Neural cell (in vitro differentiated cells): ENCODE measurements at regions not wholly inside any gene's neighbourhood (a gene's known extent, or its start where the extent isn't known, plus 50 kb on each side); places are given as distances from the start of the nearest gene placed in this dataset.

Experiments
- EP300 ChIP-seq: fragments of 450-650 bp; conservative IDR thresholded peaks from 2 replicates; pipeline ENCODE4 v1.6.1; 2014; ENCODE audit warnings: antibody characterized with exemption, mild to moderate bottlenecking, moderate library complexity; ENCODE audit not compliant: poor library complexity, severe bottlenecking
- EZH2 ChIP-seq: fragments of 200-600, 300-800 bp; shearing (Covaris generic), sonication (generic); IDR thresholded peaks from 2 replicates; pipeline ENCODE4 v1.6.1; 2014; ENCODE audit warnings: antibody characterized with exemption, low read length, borderline replicate concordance, mild to moderate bottlenecking; ENCODE audit not compliant: insufficient read depth, poor library complexity, severe bottlenecking
- MXI1 ChIP-seq: fragments of 450-650 bp; conservative IDR thresholded peaks from 2 replicates; pipeline ENCODE4 v1.6.1; 2014; ENCODE audit warnings: antibody characterized with exemption, mild to moderate bottlenecking; ENCODE audit not compliant: poor library complexity, severe bottlenecking
- POLR2AphosphoS5 ChIP-seq: IDR thresholded peaks from 2 replicates; pipeline ENCODE4 v1.6.1; 2012
- RAD21 ChIP-seq: fragments of 450-650 bp; conservative IDR thresholded peaks from 2 replicates; pipeline ENCODE4 v1.6.1; 2014; ENCODE audit warnings: antibody characterized with exemption, mild to moderate bottlenecking, moderate library complexity
- SMC3 ChIP-seq: fragments of 450-650 bp; conservative IDR thresholded peaks from 2 replicates; pipeline ENCODE4 v1.6.1; 2014; ENCODE audit warnings: antibody characterized with exemption, mild to moderate bottlenecking, moderate library complexity; ENCODE audit not compliant: poor library complexity
- TAF1 ChIP-seq: IDR thresholded peaks from 2 replicates; pipeline ENCODE4 v1.6.1; 2012; ENCODE audit warnings: low read depth
- TF ChIP-seq, protein P1 (sequence below): fragments of 450-650 bp; IDR thresholded peaks from 2 replicates; pipeline ENCODE4 v1.5.1; 2014; ENCODE audit warnings: antibody characterized with exemption, mild to moderate bottlenecking, moderate library complexity; ENCODE audit not compliant: poor library complexity, severe bottlenecking
- TF ChIP-seq, protein P2 (sequence below): IDR thresholded peaks from 2 replicates; pipeline ENCODE4 v1.6.1; 2012; ENCODE audit warnings: borderline replicate concordance

DNA sequence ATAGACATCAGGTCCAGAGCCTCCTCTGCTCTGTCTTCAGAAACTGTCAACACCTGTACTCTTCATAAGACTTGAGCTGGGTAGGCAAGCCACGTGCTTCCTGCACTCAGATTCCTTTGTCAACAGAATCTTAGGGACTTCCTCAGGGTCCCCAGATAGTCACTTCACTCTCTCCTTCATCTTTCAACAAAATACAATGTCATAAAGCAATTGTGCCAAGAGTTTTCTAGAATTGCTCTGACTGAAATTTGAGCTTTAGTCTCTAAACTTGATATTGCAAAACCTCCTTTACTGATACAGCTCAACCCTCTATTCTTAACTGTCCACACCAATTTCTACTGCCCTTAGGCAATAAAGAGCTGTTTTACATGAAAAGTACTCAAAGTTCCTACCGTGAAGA, 179.9 kb downstream of the IRS2 start:
- TF ChIP-seq RAD21 (no peak), EZH2 (no peak), POLR2AphosphoS5 (no peak), SMC3 (no peak), EP300 (no peak), MXI1 (no peak), TAF1 (no peak)
- TF ChIP-seq, protein P1, sequence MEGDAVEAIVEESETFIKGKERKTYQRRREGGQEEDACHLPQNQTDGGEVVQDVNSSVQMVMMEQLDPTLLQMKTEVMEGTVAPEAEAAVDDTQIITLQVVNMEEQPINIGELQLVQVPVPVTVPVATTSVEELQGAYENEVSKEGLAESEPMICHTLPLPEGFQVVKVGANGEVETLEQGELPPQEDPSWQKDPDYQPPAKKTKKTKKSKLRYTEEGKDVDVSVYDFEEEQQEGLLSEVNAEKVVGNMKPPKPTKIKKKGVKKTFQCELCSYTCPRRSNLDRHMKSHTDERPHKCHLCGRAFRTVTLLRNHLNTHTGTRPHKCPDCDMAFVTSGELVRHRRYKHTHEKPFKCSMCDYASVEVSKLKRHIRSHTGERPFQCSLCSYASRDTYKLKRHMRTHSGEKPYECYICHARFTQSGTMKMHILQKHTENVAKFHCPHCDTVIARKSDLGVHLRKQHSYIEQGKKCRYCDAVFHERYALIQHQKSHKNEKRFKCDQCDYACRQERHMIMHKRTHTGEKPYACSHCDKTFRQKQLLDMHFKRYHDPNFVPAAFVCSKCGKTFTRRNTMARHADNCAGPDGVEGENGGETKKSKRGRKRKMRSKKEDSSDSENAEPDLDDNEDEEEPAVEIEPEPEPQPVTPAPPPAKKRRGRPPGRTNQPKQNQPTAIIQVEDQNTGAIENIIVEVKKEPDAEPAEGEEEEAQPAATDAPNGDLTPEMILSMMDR, result no peak
- TF ChIP-seq, protein P2, sequence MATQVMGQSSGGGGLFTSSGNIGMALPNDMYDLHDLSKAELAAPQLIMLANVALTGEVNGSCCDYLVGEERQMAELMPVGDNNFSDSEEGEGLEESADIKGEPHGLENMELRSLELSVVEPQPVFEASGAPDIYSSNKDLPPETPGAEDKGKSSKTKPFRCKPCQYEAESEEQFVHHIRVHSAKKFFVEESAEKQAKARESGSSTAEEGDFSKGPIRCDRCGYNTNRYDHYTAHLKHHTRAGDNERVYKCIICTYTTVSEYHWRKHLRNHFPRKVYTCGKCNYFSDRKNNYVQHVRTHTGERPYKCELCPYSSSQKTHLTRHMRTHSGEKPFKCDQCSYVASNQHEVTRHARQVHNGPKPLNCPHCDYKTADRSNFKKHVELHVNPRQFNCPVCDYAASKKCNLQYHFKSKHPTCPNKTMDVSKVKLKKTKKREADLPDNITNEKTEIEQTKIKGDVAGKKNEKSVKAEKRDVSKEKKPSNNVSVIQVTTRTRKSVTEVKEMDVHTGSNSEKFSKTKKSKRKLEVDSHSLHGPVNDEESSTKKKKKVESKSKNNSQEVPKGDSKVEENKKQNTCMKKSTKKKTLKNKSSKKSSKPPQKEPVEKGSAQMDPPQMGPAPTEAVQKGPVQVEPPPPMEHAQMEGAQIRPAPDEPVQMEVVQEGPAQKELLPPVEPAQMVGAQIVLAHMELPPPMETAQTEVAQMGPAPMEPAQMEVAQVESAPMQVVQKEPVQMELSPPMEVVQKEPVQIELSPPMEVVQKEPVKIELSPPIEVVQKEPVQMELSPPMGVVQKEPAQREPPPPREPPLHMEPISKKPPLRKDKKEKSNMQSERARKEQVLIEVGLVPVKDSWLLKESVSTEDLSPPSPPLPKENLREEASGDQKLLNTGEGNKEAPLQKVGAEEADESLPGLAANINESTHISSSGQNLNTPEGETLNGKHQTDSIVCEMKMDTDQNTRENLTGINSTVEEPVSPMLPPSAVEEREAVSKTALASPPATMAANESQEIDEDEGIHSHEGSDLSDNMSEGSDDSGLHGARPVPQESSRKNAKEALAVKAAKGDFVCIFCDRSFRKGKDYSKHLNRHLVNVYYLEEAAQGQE, result no peak
